GM12878 (cell line): ENCODE measurements at regions not wholly inside any gene's neighbourhood (a gene's known extent, or its start where the extent isn't known, plus 50 kb on each side); places are given as distances from the start of the nearest gene placed in this dataset.

ENCODE experiments used
- ATAC-seq: fragments of 200-7000 bp; cut with Tn5 transposase; 3 replicates; pipeline ENCODE4 v1.9.1; 2020; ENCODE audit warnings: mild to moderate bottlenecking, moderate library complexity
- BruUV-seq: library from RNA; stranded (reverse); fragments of 400-500 nt; replicated peaks from 2 replicates; lab custom pipeline; 2021; lab: Mats Ljungman, UMichigan
- CTCF ChIA-PET: fragments of 300-600 bp; sonication (Branson Sonifier 250); formaldehyde crosslinking; extraction: SDS; loops from one replicate; lab custom pipeline; 2021; ENCODE audit warnings: inconsistent platforms; lab: Yijun Ruan, JAX
- POLR2A ChIA-PET: fragments of 350-600 bp; formaldehyde crosslinking; extraction: SDS; loops from one replicate; lab custom pipeline; 2021; ENCODE audit warnings: inconsistent platforms; lab: Charles Lee
- RAD21 ChIA-PET: fragments of 300-600 bp; sonication (Branson Sonifier 250); formaldehyde crosslinking; loops from one replicate; lab custom pipeline; 2023; ENCODE audit warnings: antibody characterized with exemption; ENCODE audit not compliant: unreplicated experiment; lab: Charles Lee
- SMC1A ChIA-PET: fragments of 300-600 bp; sonication (Branson Sonifier 250); formaldehyde crosslinking; loops from one replicate; lab custom pipeline; 2023; ENCODE audit not compliant: unreplicated experiment, uncharacterized antibody; lab: Charles Lee
- DNase-seq: peaks from one replicate; pipeline ENCODE4 v3.0.0-alpha.2; 2011; ENCODE audit warnings: low read depth, low spot score
- FAIRE-seq: peaks from 3 replicates; lab custom pipeline; 2011; peaks lifted over from hg19 to GRCh38; lab: Jason Lieb, UNC
- H2AFZ ChIP-seq: 2 replicates; pipeline ENCODE4 v1.6.0; 2011; ENCODE audit warnings: low read depth, low read length, control low read depth; ENCODE audit not compliant: control insufficient read depth
- H3K27ac ChIP-seq: 2 replicates; pipeline ENCODE4 v1.5.1; 2011; ENCODE audit warnings: control low read depth; ENCODE audit not compliant: control insufficient read depth, insufficient read depth
- H3K27me3 ChIP-seq, 2 experiments: replicated peaks in 1 of 2; 2 replicates each; pipeline versions ENCODE4 v1.6.0 to v1.6.1; 2011; ENCODE audit warnings: low read length in 1 of 2; ENCODE audit not compliant: control insufficient read depth in 2 of 2, insufficient read depth in 2 of 2
- H3K36me3 ChIP-seq, 2 experiments: 2 replicates each; pipeline ENCODE4 v1.5.1; 2011; ENCODE audit warnings: low read length in 1 of 2; ENCODE audit not compliant: control insufficient read depth in 2 of 2, insufficient read depth in 2 of 2
- H3K4me1 ChIP-seq: 2 replicates; pipeline ENCODE4 v1.6.1; 2011; ENCODE audit warnings: mild to moderate bottlenecking, low read length, moderate library complexity, mixed read lengths; ENCODE audit not compliant: control insufficient read depth, insufficient read depth
- H3K4me2 ChIP-seq: 2 replicates; pipeline ENCODE4 v1.6.0; 2011; ENCODE audit warnings: control low read depth; ENCODE audit not compliant: control insufficient read depth, insufficient read depth
- H3K4me3 ChIP-seq: fragments of 200-600 bp; sonication (generic); 2 replicates; pipeline ENCODE4 v1.5.1; 2016
- H3K79me2 ChIP-seq: 2 replicates; pipeline ENCODE4 v1.6.0; 2011; ENCODE audit warnings: low read length; ENCODE audit not compliant: control insufficient read depth, insufficient read depth
- H3K9ac ChIP-seq: 2 replicates; pipeline ENCODE4 v1.8.0; 2011; ENCODE audit warnings: low read length, control low read depth, mixed read lengths; ENCODE audit not compliant: control insufficient read depth, insufficient read depth
- H3K9me3 ChIP-seq: replicated peaks from 3 replicates; pipeline ENCODE4 v1.5.1; 2011; ENCODE audit warnings: mild to moderate bottlenecking, low read length; ENCODE audit not compliant: control insufficient read depth, insufficient read depth
- H4K20me1 ChIP-seq: 2 replicates; pipeline ENCODE4 v1.6.0; 2011; ENCODE audit not compliant: control insufficient read depth, insufficient read depth
- BMI1 ChIP-seq: fragments of 450-650 bp; IDR thresholded peaks from 2 replicates; pipeline ENCODE4 v1.6.1; 2016; ENCODE audit warnings: mild to moderate bottlenecking, moderate library complexity, borderline replicate concordance
- CREB1 ChIP-seq: IDR thresholded peaks from 2 replicates; pipeline ENCODE4 v1.6.1; 2012; ENCODE audit warnings: low read depth, mild to moderate bottlenecking, inconsistent platforms
- EZH2 ChIP-seq: IDR thresholded peaks from 2 replicates; pipeline ENCODE4 v1.6.1; 2012; ENCODE audit warnings: low read depth, mild to moderate bottlenecking, control low read depth, inconsistent platforms, low read length, borderline replicate concordance; ENCODE audit not compliant: control insufficient read depth
- HDAC6 ChIP-seq: fragments of 200-600 bp; sonication (generic); IDR thresholded peaks from one replicate; pipeline ENCODE4 v1.8.0; 2017; ENCODE audit warnings: antibody characterized with exemption; ENCODE audit not compliant: unreplicated experiment
- KAT2A ChIP-seq: conservative IDR thresholded peaks from 2 replicates; pipeline ENCODE4 v1.6.1; 2011; ENCODE audit warnings: low read depth, low read length; ENCODE audit not compliant: control insufficient read depth
- NR2C1 ChIP-seq: fragments of 450-650 bp; IDR thresholded peaks from 2 replicates; pipeline ENCODE4 v1.6.1; 2017; ENCODE audit warnings: antibody characterized with exemption, mild to moderate bottlenecking, moderate library complexity
- PML ChIP-seq: IDR thresholded peaks from 2 replicates; pipeline ENCODE4 v1.6.1; 2012; ENCODE audit warnings: low read length, inconsistent platforms
- RUNX3 ChIP-seq: IDR thresholded peaks from 2 replicates; pipeline ENCODE4 v1.6.1; 2012; ENCODE audit warnings: low read length, inconsistent platforms
- SP1 ChIP-seq: IDR thresholded peaks from one replicate; pipeline ENCODE4 v1.6.1; 2011; ENCODE audit warnings: low read depth, low read length
- STAT1 ChIP-seq: fragments of 450-650 bp; conservative IDR thresholded peaks from 2 replicates; pipeline ENCODE4 v1.6.1; 2014; ENCODE audit warnings: antibody characterized with exemption, mild to moderate bottlenecking
- TAF1 ChIP-seq: IDR thresholded peaks from 2 replicates; pipeline ENCODE4 v1.6.1; 2011; ENCODE audit warnings: mild to moderate bottlenecking, low read depth, low read length, borderline replicate concordance
- TARDBP ChIP-seq: IDR thresholded peaks from 2 replicates; pipeline ENCODE4 v1.6.1; 2016; ENCODE audit warnings: borderline replicate concordance
- WGBS: methylation state at CpG from one replicate; pipeline ENCODE4 v1.1.6; 2016; ENCODE audit warnings: low lambda C conversion rate; ENCODE audit not compliant: insufficient replicate concordance, insufficient coverage; ENCODE audit errors: missing lambda C conversion rate; 5-methylcytosine and 5-hydroxymethylcytosine counted together
- in situ Hi-C: fragments of 300-500 bp; cut with MboI; formaldehyde crosslinking; loops from 9 replicates; pipeline ENCODE4 v1.14.3; 2018; ENCODE audit warnings: mixed read lengths
- intact Hi-C: fragments of 100-400 bp; cut with micrococcal nuclease; formaldehyde crosslinking; loops from one replicate; pipeline ENCODE4 v1.14.2; 2022; ENCODE audit not compliant: unreplicated experiment
- TF ChIP-seq, protein P1 (sequence below): IDR thresholded peaks from 2 replicates; pipeline ENCODE4 v1.6.1; 2011; ENCODE audit warnings: low read depth, mild to moderate bottlenecking, low read length, moderate library complexity, borderline replicate concordance; ENCODE audit errors: extremely low read depth
- TF ChIP-seq, protein P2 (sequence below): fragments of 450-650 bp; conservative IDR thresholded peaks from 2 replicates; pipeline ENCODE4 v1.6.1; 2017; ENCODE audit warnings: mild to moderate bottlenecking, moderate library complexity
- TF ChIP-seq, protein P3 (sequence below): fragments of 150-350 bp; IDR thresholded peaks from 2 replicates; pipeline ENCODE4 v1.6.1; 2014; ENCODE audit warnings: mild to moderate bottlenecking, low read depth, low read length

DNA sequence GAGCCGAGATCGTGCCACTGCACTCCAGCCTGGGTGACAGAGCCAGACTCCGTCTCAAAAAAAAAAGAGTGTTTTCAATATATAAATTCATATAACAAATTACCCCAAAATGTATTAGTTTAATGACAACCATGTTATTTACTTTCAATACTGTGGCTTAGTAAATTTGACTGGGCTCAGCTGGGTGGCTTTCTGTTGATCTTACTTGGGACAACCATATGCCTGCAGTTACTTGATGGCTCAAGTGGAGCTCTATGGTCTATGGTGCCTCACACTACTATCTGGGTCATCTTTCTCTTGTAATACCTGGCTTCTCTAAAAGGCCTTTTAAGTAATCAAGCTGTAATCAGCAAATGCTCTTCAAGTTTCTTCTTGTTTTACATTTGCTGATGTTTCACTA is 341.5 kb upstream of the SPHKAP start (continued):
- no peak for TF ChIP-seq NR2C1
- TF ChIP-seq HDAC6 = no peak
- TF ChIP-seq STAT1 = no peak
- TF ChIP-seq PML = no peak
- TF ChIP-seq BMI1 = no peak
- TF ChIP-seq, protein P1, sequence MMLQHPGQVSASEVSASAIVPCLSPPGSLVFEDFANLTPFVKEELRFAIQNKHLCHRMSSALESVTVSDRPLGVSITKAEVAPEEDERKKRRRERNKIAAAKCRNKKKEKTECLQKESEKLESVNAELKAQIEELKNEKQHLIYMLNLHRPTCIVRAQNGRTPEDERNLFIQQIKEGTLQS = no peak
- no peak for TF ChIP-seq SP1

DNA sequence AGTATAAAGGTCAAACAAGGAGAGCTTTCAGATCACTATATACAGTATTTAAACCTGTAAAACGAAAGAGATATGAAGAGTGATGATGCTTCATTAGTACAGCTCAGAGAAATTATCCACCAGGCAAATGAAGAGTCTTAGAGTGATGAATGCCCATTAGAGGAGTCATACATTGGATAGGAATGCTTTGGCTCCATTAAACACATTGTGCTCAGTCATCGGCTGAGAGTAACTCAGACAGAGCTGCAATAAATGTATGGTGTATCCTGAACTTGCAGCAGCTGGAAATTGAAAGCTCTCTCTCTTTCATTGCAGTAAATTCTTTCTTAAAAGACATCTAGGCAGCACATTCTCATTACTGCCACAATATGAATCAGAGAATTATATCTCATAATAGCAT is 340.8 kb upstream of the SPHKAP start:
- in situ Hi-C loops (no loop called here), intact Hi-C loops (no loop called here)
- CTCF ChIA-PET = interaction anchor here (0.8 kb wide), 1 partner anchor 13 kb away, joined by 3 read pairs; no protein-coding TSS in a partner anchor
- Histone ChIP-seq H3K27me3 (no peaks in the 10 kb centered on the region), H3K79me2 (no peaks in the 10 kb centered on the region)
- DNase-seq (no peak), FAIRE-seq (no peak)
- no peak for TF ChIP-seq EZH2
- TF ChIP-seq RUNX3 = no peak
- no peak for TF ChIP-seq CREB1
- TF ChIP-seq TAF1 = no peak
- TF ChIP-seq, protein P2, sequence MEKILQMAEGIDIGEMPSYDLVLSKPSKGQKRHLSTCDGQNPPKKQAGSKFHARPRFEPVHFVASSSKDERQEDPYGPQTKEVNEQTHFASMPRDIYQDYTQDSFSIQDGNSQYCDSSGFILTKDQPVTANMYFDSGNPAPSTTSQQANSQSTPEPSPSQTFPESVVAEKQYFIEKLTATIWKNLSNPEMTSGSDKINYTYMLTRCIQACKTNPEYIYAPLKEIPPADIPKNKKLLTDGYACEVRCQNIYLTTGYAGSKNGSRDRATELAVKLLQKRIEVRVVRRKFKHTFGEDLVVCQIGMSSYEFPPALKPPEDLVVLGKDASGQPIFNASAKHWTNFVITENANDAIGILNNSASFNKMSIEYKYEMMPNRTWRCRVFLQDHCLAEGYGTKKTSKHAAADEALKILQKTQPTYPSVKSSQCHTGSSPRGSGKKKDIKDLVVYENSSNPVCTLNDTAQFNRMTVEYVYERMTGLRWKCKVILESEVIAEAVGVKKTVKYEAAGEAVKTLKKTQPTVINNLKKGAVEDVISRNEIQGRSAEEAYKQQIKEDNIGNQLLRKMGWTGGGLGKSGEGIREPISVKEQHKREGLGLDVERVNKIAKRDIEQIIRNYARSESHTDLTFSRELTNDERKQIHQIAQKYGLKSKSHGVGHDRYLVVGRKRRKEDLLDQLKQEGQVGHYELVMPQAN = no peak
- TF ChIP-seq KAT2A = no peak
- TF ChIP-seq, protein P1 = no peak
- TF ChIP-seq, protein P3, sequence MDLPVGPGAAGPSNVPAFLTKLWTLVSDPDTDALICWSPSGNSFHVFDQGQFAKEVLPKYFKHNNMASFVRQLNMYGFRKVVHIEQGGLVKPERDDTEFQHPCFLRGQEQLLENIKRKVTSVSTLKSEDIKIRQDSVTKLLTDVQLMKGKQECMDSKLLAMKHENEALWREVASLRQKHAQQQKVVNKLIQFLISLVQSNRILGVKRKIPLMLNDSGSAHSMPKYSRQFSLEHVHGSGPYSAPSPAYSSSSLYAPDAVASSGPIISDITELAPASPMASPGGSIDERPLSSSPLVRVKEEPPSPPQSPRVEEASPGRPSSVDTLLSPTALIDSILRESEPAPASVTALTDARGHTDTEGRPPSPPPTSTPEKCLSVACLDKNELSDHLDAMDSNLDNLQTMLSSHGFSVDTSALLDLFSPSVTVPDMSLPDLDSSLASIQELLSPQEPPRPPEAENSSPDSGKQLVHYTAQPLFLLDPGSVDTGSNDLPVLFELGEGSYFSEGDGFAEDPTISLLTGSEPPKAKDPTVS = no peak
- no peak for TF ChIP-seq TARDBP
- TF ChIP-seq, all 136 proteins: peak for 0
- Histone ChIP-seq H3K9me3 (no peaks in the 10 kb centered on the region), H3K9ac (no peak overlapping the region), H3K27ac (no peak overlapping the region), H2AFZ (no peak overlapping the region), H4K20me1 (no peaks in the 10 kb centered on the region), H3K4me1 (no peaks in the 10 kb centered on the region), H3K4me3 (no peak overlapping the region), H3K4me2 (no peak overlapping the region), H3K36me3 (no peaks in the 10 kb centered on the region)
- 19% methylated on average over 2 of the region's 2 CpGs for WGBS
- no peak for ATAC-seq
- SMC1A ChIA-PET = interaction anchor here (0.9 kb wide), 1 partner anchor 12 kb away, joined by 3 read pairs; no protein-coding TSS in a partner anchor
- BruUV-seq = no TSS peak
- POLR2A ChIA-PET = no interaction called here
- RAD21 ChIA-PET = no interaction called here
